ENCODE measurements at regions not wholly inside any gene's neighbourhood (a gene's known extent, or its start where the extent isn't known, plus 50 kb on each side); places are given as distances from the start of the nearest gene placed in this dataset.
A peak's percentile ranks its signal among the peaks of the same experiment; 100 is the strongest.
"Not testable (repeated sequence)": the region's sequence is repeated elsewhere in the genome, so short reads cannot be mapped to it uniquely, and the experiment has no call there.

DNA sequence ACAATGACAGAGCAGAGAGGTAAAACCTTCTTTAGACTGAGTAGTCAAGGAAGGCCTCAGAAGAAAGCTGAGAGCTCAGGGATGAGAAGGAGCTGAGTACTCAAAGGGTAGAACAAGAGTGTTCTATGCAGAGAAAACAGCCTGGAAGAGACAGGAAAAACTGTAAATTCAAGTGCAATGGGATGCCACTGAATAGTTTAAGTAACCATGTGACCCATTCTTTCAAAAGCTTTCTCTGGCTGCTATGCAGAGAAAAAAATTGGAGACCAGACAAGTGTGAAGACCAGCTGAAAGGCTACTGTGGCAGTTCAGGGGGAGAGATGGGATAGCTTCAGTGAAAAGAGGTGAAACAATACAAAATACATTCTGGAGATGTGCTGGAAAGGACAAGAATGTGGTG lies 61.3 kb upstream of the RNF38 start:
- DNase-seq (ENCODE audit: low read depth): no peak

GRCh38 chr9:36458430-36458915 lies 58.4 kb upstream of the RNF38 start:
- not testable (repeated sequence) for DNase-seq (ENCODE audit: low read depth)

- no peak for DNase-seq (ENCODE audit: low read depth)
Measured at GRCh38 chr9:36457836-36458429, 57.9 kb upstream of the RNF38 start.

- no peak for DNase-seq (ENCODE audit: low read depth)
Measured at GRCh38 chr9:36456480-36457065, 56.5 kb upstream of the RNF38 start.

DNA sequence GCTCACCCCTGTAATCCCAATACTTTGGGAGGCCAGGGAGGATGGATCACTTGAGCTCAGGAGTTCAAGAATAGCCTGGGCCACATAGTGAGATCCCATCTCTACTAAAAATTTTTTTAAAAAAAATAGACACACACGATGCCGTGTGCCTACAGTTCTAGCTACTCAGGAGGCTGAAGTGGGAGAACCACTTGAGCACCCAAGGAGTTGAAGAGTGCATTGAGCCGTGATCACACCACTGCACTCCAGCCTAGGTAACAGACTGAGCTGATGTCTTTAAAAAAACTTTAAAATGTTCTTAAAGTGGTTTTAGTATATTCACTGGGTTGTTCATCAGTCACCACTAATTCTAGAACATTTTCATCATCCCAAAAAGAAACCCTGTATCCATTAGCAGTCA lies 51.9 kb upstream of the RNF38 start:
- DNase-seq (ENCODE audit: low read depth): no peak

- peak; percentile 40 for DNase-seq (ENCODE audit: low read depth)
Measured at GRCh38 chr9:36450110-36450732, 50.2 kb upstream of the RNF38 start.
